Heart left ventricle (tissue), 13 donors: ENCODE measurements at regions not wholly inside any gene's neighbourhood (a gene's known extent, or its start where the extent isn't known, plus 50 kb on each side); places are given as distances from the start of the nearest gene placed in this dataset.

Experiments
- POLR2A ChIP-seq, 2 donors: fragments of 450-650 bp; IDR thresholded peaks; one replicate each; pipeline ENCODE4 v1.6.1; 2017; ENCODE audit warnings: antibody characterized with exemption in 2 of 2, mild to moderate bottlenecking in 2 of 2, moderate library complexity in 2 of 2
- TF ChIP-seq, protein P1 (sequence below), 12 donors: fragments of 200-600 bp; sonication (generic) in 4 of 12; IDR thresholded peaks; one replicate each; pipeline versions ENCODE4 v1.5.0 to v1.8.0; 2018 to 2022; ENCODE audit warnings: antibody characterized with exemption in 12 of 12, mild to moderate bottlenecking in 5 of 12
- donor health status: ischemic (EF 13 %, LVEDD 7.1; RV severe dilation, severe dysfunction).
- donor health status: DM: no; HTN: yes; CAD: no.
- donor health status: DM: no; HTN: no; CAD: no.
- donor health status: ischemic (EF 25% LVEDD 6.9; RV normal size, moderate dysfunction).
- donor health status: ischemic (EF 25% LVEDD 5.7; RV mildly dilated, moderate dysfunction).
- donor health status: ischemic (EF 35%, LVEDD 5.7; RV mildly dilated, moderate dysfunction).
- donor health status: nonischemic (EF 11% LVEDD 7.7; RV severe dilation, severe dysfunction).
- donor health status: DM: yes; HTN: yes; CAD: no.
- donor health status: PGD.
- donor health status: ischemic (EF 29% LVEDD 5.4; RV normal size, mild dysfunction).
- donor health status: nonischemic (EF 23%, LVEDD 6.1; RV moderate dilation, normal function).

DNA sequence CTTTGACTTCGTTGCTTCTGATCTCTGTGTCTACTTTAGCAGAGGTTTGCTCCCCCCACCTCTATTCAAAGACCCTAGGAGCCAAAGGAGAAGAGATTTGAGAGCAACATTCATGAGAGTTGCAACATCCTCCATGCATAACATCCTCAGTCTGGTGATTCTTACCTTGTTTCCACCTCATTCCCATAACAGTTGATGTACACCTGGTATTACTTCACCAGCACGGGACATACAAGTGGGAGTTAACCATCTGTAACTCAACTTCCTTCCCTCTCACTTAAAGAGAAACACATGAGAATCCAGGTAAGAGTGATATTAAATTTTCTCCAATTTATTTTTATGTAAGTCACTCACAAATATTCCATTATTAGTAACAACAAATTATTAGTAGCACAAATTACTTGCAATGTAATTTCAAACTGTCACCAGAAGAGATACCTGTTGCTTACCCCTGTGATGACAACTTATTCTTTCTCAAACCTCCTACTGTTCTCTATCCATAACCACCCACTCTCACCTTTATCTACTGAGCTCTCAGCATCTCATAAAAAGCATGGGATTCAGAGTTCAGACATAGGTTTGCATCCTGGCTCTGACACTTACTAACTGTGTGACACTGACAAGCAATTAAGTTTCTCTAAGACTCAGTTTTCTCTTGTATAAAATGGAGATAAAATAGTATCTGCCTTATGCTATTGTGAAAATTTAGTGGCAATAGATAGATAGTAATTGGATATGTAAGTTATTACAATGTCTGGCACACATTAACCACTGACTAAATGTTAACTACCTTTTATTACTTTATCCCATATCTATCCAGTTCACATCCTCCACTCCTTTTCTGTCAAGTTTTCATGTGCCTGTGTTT is 184.6 kb upstream of the SRD5A2 start:
- TF ChIP-seq, protein P1, sequence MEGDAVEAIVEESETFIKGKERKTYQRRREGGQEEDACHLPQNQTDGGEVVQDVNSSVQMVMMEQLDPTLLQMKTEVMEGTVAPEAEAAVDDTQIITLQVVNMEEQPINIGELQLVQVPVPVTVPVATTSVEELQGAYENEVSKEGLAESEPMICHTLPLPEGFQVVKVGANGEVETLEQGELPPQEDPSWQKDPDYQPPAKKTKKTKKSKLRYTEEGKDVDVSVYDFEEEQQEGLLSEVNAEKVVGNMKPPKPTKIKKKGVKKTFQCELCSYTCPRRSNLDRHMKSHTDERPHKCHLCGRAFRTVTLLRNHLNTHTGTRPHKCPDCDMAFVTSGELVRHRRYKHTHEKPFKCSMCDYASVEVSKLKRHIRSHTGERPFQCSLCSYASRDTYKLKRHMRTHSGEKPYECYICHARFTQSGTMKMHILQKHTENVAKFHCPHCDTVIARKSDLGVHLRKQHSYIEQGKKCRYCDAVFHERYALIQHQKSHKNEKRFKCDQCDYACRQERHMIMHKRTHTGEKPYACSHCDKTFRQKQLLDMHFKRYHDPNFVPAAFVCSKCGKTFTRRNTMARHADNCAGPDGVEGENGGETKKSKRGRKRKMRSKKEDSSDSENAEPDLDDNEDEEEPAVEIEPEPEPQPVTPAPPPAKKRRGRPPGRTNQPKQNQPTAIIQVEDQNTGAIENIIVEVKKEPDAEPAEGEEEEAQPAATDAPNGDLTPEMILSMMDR (IDR thresholded peaks at IDR 0.05): no peak
- no peak for TF ChIP-seq POLR2A (IDR thresholded peaks at IDR 0.05)
